Mucosa of descending colon (tissue), 3 donors: ENCODE measurements at regions not wholly inside any gene's neighbourhood (a gene's known extent, or its start where the extent isn't known, plus 50 kb on each side); places are given as distances from the start of the nearest gene placed in this dataset.

ENCODE experiments used
- ATAC-seq: fragments of 200-7000 bp; cut with Tn5 transposase; one replicate; pipeline ENCODE4 v1.9.1; 2020; ENCODE audit warnings: mild to moderate bottlenecking, moderate library complexity
- DNase-seq, 3 donors: peaks; one replicate each; pipeline ENCODE4 v3.0.0-alpha.2; 2020
- H3K36me3 ChIP-seq: fragments of 200-600 bp; one replicate; pipeline ENCODE4 v1.8.0; 2021; ENCODE audit warnings: low read depth, mild to moderate bottlenecking
- H3K4me1 ChIP-seq: fragments of 200-600 bp; one replicate; pipeline ENCODE4 v1.8.0; 2021; ENCODE audit warnings: low read depth, mild to moderate bottlenecking
- H3K4me3 ChIP-seq: fragments of 200-600 bp; one replicate; pipeline ENCODE4 v1.8.0; 2021; ENCODE audit warnings: mild to moderate bottlenecking
- H3K9me3 ChIP-seq: fragments of 200-600 bp; one replicate; pipeline ENCODE4 v1.8.0; 2021; ENCODE audit warnings: mild to moderate bottlenecking
- intact Hi-C, 2 donors: fragments of 100-400 bp; cut with DNase I in 1 of 2; cut with micrococcal nuclease in 1 of 2; formaldehyde crosslinking; loops; one replicate each; pipeline versions ENCODE4 v1.11.0 to v1.11.1; 2022; cut with DNase I, micrococcal nuclease
- TF ChIP-seq, protein P1 (sequence below): fragments of 200-600 bp; IDR thresholded peaks from one replicate; pipeline ENCODE4 v1.8.0; 2022; ENCODE audit warnings: antibody characterized with exemption, mild to moderate bottlenecking
- donor health status: DM: no; HTN: no; CAD: no; lungs with moderate emphysema.
- donor health status: DM: no; HTN: no; CAD: no.
- donor health status: DM: no; HTN: yes; CAD: no.

DNA sequence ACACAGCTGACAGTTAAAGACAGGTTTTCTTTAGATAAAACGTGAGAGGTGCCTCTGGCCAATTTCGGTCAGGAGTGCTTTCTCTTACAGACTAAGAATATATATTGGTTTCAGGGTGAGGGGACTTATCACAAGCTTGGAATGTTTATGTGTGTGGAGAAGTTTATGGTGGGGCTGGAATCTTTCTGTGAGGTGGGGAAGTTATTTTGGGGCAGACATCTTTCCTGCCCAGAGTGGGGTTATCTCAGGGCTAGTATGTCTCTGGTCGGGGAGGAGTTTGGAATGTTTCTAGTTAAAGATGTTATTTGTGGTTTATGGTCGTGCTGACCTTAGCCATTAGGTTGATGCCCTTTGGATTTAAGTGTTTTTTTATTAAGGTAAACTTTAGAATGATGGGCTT, 115.2 kb downstream of the SLC5A7 start:
- no peak overlapping the region for H3K4me3 ChIP-seq

DNA sequence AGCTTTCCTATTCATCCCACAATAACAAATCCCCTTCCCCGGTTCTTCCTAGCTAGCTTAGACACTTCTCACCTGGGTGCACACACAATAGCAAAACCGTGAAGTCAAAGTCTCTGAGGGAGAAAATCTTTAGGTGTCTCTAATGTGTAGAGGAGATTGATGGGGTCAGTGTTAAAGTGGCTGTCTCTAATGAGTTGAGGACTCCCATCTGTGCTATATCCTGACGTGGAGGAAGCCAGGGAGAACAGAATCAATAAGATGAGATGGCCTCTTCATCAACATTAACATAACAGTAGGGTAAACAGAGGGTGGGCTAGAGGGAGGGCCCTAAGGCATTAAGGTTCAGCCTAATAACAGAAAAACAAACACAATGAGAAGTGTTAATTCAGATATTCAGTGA, 120.4 kb downstream of the SLC5A7 start:
- H3K36me3 ChIP-seq: no peaks in the 10 kb centered on the region
- no peak for DNase-seq
- no peak overlapping the region for H3K4me3 ChIP-seq
- ATAC-seq: no peak
- no peaks in the 10 kb centered on the region for H3K9me3 ChIP-seq
- intact Hi-C loops: no loop called here
- no peaks in the 10 kb centered on the region for H3K4me1 ChIP-seq
- TF ChIP-seq, protein P1, sequence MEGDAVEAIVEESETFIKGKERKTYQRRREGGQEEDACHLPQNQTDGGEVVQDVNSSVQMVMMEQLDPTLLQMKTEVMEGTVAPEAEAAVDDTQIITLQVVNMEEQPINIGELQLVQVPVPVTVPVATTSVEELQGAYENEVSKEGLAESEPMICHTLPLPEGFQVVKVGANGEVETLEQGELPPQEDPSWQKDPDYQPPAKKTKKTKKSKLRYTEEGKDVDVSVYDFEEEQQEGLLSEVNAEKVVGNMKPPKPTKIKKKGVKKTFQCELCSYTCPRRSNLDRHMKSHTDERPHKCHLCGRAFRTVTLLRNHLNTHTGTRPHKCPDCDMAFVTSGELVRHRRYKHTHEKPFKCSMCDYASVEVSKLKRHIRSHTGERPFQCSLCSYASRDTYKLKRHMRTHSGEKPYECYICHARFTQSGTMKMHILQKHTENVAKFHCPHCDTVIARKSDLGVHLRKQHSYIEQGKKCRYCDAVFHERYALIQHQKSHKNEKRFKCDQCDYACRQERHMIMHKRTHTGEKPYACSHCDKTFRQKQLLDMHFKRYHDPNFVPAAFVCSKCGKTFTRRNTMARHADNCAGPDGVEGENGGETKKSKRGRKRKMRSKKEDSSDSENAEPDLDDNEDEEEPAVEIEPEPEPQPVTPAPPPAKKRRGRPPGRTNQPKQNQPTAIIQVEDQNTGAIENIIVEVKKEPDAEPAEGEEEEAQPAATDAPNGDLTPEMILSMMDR: no peak

More for the DNA sequence above, 115.2 kb downstream of the SLC5A7 start:
- Histone ChIP-seq H3K36me3 (no peaks in the 10 kb centered on the region), H3K9me3 (no peaks in the 10 kb centered on the region), H3K4me1 (no peaks in the 10 kb centered on the region)
- ATAC-seq (no peak), DNase-seq (no peak)
- TF ChIP-seq, protein P1: no peak
- intact Hi-C loops: no loop called here

DNA sequence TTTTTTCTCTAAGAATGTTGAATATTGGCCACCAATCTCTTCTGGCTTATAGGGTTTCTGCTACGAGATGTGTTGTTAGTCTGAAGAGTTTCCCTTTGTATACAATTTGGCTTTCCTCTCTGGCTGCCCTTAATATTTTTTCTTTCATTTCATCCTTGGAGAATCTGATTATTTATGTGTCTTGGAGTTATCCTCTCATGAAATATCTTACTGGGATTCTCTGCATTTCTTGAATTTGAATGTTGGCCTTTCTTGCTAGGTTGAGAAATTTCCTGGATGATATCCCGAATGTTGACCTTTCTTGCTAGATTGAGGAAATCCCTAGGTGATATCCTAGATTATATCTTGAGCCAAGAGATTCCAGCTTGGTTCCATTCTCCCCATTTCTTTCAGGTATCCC, 125.6 kb downstream of the SLC5A7 start:
- intact Hi-C loops: no loop called here
- no peaks in the 10 kb centered on the region for H3K9me3 ChIP-seq
- H3K36me3 ChIP-seq: no peaks in the 10 kb centered on the region
- H3K4me3 ChIP-seq: no peak overlapping the region
- DNase-seq (no peak), ATAC-seq (no peak)
- H3K4me1 ChIP-seq: no peaks in the 10 kb centered on the region
- TF ChIP-seq, protein P1: no peak

DNA sequence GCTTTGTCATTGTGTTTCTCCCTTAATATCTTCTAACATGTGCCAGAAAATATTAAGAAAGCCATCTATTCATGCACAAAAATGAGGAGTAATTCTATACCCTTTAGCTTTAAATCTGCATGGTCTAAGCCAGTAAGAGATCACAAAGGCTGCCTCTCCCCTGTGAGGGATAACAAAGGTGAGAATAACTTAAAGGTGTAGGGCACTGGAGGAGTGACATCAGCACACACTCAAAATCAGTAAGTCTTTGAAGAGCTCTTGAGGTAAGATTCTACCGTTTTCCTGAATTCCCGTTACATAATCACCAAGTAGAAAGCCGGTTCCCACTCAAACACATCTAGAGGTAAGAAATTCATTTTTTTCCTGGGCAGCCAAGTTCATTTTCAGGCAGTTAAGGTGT, 123.9 kb upstream of the SULT1C3 start:
- no peaks in the 10 kb centered on the region for H3K9me3 ChIP-seq
- ATAC-seq: no peak
- no peaks in the 10 kb centered on the region for H3K4me1 ChIP-seq
- intact Hi-C loops: no loop called here
- DNase-seq: no peak
- TF ChIP-seq, protein P1: no peak
- H3K4me3 ChIP-seq: no peak overlapping the region
- H3K36me3 ChIP-seq: no peaks in the 10 kb centered on the region

DNA sequence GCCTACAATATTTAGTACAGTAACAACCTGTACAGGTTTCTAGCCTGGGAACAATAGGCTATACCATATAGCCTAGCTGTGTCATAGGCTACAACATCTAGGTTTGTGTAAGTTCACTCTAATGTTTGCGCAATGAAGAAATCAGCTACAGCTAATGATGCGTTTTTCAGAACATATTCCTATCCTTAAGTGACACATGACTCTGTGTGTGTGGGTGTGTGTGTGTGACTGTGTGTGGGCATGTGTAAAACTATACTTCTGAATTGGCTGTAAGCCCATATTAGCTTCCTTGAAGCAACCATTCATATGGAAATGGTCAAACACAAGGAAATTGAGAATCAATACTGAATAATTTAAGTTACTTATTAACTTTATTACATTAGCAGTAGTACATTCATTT, 120.8 kb upstream of the SULT1C3 start:
- intact Hi-C loops: no loop called here

DNA sequence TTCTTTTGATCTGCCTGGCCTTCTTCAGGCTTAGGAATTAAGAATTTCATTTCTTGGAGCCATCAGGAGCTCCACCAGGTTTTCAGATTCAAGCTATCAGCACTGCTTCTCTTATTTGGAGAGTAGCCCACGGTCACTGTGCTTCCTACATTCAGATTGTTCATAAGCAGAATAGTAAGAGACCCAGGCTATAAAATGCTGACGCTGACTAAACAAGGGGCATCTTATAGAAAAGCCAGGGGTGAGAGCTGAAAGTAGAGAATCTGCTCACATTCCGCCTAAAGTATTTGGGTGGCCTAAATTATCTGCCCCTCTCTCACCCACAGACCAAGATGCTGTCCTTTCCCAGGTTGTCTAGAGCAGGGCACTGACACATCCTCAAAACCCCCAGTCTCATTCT, 120.3 kb upstream of the SULT1C3 start:
- Histone ChIP-seq H3K36me3 (no peaks in the 10 kb centered on the region), H3K9me3 (no peaks in the 10 kb centered on the region), H3K4me3 (no peak overlapping the region), H3K4me1 (no peaks in the 10 kb centered on the region)
- ATAC-seq (no peak), DNase-seq (no peak)
- TF ChIP-seq, protein P1: no peak
- intact Hi-C loops: no loop called here

More for the DNA sequence above, 120.8 kb upstream of the SULT1C3 start:
- H3K36me3 ChIP-seq: no peaks in the 10 kb centered on the region
- no peaks in the 10 kb centered on the region for H3K9me3 ChIP-seq
- H3K4me1 ChIP-seq: no peaks in the 10 kb centered on the region
- TF ChIP-seq, protein P1: no peak
- DNase-seq: no peak
- peak; percentile 12 for ATAC-seq
- no peak overlapping the region for H3K4me3 ChIP-seq
